HS-27A (cell line): ENCODE measurements at regions not wholly inside any gene's neighbourhood (a gene's known extent, or its start where the extent isn't known, plus 50 kb on each side); places are given as distances from the start of the nearest gene placed in this dataset.
A peak's percentile ranks its signal among the peaks of the same experiment; 100 is the strongest.
"Not testable (repeated sequence)": the region's sequence is repeated elsewhere in the genome, so short reads cannot be mapped to it uniquely, and the experiment has no call there.

Experiments
- DNase-seq: peaks from one replicate; pipeline ENCODE4 v3.0.0-alpha.2; 2012; ENCODE audit warnings: low read depth, missing footprints

DNA sequence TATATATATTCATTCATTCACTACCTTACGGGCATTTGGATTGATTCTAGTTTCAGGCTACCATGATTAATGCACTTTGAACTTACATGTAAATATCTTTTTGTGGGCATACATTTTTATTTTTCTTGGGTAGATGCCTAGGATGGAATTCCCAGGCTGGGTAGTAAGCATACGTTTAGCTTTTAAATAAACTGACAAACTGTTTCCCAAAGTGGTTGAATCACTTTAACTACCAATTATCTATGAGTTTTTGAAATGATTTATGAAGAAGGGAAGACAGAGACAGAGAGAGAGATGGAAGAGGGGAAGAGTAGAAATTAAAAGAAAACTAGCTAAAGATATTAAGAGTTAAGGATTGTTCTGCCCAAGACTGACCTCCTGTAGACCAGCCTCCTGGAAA, 612.6 kb downstream of the PSAT1 start:
- no peak for DNase-seq

DNA sequence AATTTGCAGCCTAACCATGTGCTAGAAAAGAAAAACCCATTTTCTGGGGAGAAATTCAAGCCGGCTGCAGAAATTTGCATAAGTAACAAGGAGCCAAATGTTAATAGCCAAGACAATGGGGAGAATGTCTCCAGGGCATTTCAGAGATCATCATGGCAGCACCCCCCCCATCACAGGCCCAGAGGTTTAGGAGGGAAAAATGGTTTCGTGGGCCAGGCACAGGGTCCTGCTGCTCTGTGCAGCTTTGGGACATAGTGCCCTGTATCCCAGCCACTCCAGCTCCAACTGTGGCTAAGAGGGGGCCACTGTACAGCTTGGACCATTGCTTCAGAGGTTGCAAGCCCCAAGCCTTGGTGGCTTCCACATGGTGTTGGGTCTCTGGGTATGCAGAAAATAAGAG, 620.0 kb downstream of the PSAT1 start:
- not testable (repeated sequence) for DNase-seq

DNA sequence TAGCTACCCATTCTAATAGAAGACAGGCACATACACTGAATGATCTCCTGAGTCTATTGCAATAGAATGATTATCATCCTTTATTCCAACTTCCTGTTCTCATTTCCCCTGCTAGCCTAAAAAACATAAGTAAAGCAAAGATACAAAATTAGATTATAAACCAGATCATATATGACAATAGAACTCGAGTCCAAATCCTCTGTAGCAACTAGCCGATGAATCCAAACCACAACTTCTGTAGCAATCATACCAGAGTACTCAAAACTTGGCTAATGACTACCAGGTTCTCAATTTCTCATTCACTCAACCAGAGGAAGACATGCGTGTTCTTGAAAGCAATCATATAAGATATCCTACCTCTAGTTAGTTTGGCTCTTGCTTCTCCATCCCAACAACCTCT, 622.1 kb downstream of the PSAT1 start:
- no peak for DNase-seq

DNA sequence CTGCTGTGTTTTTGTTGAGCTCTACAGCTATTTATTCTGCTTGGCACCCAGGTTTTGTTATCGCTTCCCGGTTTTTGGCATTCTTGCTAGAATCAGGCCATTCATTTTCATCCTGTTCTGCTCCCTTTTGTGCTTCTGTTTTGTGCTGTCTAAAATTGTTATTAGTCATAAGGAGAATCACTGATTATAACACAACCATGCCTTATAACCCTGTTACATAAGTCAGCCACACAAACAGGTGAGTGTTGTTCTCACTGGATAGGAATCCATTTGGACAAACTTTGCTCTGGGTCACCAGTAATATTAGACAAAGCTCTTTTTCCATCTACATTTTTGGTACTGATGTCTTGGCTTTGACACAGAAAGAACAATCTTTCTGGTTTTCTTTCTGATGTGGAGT, 622.8 kb downstream of the PSAT1 start:
- DNase-seq = no peak

GRCh38 chr9:78921341-78921740, 624.4 kb downstream of the PSAT1 start:
- no peak for DNase-seq

GRCh38 chr9:78923966-78924659, 627.2 kb downstream of the PSAT1 start:
- no peak for DNase-seq

DNA sequence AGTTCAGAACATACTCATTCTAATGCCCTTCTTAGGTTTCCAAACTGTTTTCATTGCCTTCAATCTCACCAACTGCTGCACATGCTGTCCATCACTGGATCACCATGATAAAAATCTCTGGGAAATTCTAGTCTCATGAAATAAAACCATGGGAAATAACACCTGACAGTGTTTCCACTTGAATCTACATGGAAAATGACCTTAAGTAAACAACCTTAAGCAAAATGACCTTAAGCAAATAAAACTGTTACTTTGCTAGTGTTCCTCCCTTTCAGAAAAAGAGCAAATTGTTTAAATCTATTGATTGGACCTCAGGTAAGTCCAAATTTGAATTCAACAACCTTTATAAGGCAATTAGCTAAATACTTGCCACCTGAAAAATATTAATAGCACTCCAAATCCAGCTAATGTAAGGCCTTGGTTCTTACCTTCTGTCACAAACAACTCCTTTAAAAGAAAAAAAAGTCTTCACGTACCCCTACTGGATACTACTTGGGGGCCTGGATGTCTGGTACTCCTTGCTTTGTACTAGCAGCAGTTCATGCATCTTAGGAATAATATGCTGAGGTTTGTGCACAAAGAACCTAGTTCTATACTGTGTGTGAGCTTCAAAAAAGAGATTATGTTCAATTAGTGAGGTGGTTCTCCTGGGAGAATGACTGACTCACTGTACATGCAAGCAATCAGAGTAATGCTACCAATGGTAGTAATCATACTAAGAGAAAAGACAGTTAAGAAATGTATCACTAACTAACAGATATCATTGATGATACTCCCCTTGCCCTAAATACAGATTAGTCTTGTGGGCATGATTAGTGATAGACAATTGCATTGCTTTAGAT, 630.4 kb downstream of the PSAT1 start:
- DNase-seq = no peak

GRCh38 chr9:78928625-78929405, 631.9 kb downstream of the PSAT1 start:
- DNase-seq = no peak

DNA sequence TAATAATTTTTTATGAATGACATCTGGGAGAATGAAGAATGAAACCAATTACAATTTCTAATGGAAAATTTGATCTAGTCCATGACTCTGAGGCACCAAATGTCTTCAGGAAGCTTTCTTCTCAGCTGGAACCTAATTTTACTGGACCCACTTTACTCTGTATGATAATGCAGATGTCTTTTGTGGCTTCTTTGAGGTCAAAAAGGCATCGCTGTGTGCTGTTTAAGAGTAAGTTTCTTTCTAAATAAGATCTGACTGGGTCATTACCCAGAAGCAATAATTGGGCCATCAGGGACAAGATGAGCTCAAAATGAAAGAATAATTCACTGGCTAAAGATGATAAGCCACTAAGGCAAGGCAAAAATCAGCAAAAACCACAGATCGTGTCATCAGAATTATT, 633.4 kb downstream of the PSAT1 start:
- DNase-seq = no peak

- DNase-seq = peak; percentile 78
Observed at GRCh38 chr9:78932849-78933627, 636.1 kb downstream of the PSAT1 start.

GRCh38 chr9:78934880-78935279, 636.9 kb upstream of the TLE4 start:
- DNase-seq = no peak

- no peak for DNase-seq
Observed at GRCh38 chr9:78938821-78939220, 632.9 kb upstream of the TLE4 start.

- DNase-seq = no peak
Observed at GRCh38 chr9:78939311-78940065, 632.3 kb upstream of the TLE4 start.

GRCh38 chr9:78940121-78940855, 631.5 kb upstream of the TLE4 start:
- DNase-seq = no peak

DNA sequence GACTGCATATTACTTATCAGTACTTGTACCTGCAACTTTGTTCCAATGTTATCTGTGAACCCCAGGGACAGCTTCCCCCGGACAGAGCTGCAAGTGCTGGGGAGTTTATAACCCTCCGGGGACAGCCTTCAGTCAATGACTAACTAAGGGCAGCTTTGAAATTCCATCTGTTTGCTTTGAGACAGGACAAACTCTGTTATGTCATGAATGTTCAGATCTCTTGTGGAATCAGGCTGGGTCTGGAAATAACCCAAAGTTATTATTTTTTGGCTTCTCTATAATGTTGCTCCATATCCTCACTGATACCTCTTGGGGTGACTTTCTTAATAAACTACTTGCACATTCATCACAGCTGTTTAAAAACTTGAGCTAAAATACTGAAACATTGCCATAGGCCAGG, 617.5 kb upstream of the TLE4 start:
- no peak for DNase-seq

- no peak for DNase-seq
Observed at GRCh38 chr9:78958892-78959291, 612.9 kb upstream of the TLE4 start.

GRCh38 chr9:78962156-78962555, 609.6 kb upstream of the TLE4 start:
- DNase-seq = no peak

DNA sequence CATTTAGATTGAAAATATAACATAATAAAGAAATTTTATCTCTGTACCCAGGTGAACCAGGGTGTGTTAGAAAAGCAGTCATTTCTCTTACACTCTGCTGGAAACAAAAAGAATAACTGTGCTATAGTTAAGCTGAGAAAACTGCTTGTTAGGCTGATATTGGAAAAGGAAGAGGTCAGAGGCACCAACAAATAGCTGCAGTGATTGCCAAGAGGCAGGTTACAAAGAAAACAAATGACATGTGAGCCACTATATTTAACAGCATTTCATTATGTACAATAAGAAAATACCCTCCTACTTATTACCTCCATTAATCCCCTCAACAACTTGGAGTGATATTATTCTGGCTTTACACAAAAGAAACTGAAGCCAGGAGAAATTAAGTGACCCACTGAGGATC, 607.9 kb upstream of the TLE4 start:
- no peak for DNase-seq

GRCh38 chr9:78967596-78968217, 604.1 kb upstream of the TLE4 start:
- no peak for DNase-seq

DNA sequence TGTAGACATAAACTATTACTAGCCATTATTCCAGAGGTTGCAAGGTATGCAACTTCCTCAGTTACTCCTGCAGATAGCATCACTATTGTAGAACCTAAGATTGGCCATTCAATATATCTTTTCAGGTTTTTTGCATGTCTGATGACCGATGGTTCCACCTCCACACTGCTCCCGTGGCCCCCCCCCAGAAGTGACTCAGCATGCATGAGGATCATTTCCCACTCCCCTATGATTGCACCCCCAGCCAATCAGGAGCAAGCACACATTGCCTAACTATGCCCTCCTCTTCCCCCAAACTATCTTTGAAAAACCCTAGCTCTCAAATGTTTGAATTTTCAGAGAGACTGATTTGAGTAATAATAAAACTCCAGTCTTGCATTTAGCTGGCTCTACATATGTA, 601.4 kb upstream of the TLE4 start:
- no peak for DNase-seq
